ENCODE measurements at regions not wholly inside any gene's neighbourhood (a gene's known extent, or its start where the extent isn't known, plus 50 kb on each side); places are given as distances from the start of the nearest gene placed in this dataset.

GRCh38 chr7:25907214-25907613, 244.8 kb upstream of the NFE2L3 start:
- H3K4me1 ChIP-seq: no peaks in the 10 kb centered on the region
- peaks cover 0 to 7% of the 10 kb centered on the region in 2 donors for H3K27me3 ChIP-seq
- ATAC-seq (no peak), DNase-seq (no peak)
- intact Hi-C loops (cut with DNase I): no loop called here
- TF ChIP-seq CTCF (IDR thresholded peaks at IDR 0.05): no peak
- H3K9me3 ChIP-seq: no peaks in the 10 kb centered on the region
- H3K27ac ChIP-seq: no peak overlapping the region
- H3K36me3 ChIP-seq: no peaks in the 10 kb centered on the region
- no peak overlapping the region for H3K4me3 ChIP-seq

- Histone ChIP-seq H3K9me3 (no peaks in the 10 kb centered on the region), H3K27ac (no peak overlapping the region), H3K4me3 (no peak overlapping the region), H3K36me3 (no peaks in the 10 kb centered on the region), H3K4me1 (no peaks in the 10 kb centered on the region), H3K27me3 (peaks cover 0 to 10% of the 10 kb centered on the region in 2 donors)
- no peak for TF ChIP-seq CTCF (IDR thresholded peaks at IDR 0.05)
- DNase-seq (no peak), ATAC-seq (no peak)
- intact Hi-C loops (cut with DNase I): no loop called here
These were observed 244.3 kb upstream of the NFE2L3 start for GRCh38 chr7:25907731-25908130.

- no peak overlapping the region for H3K4me3 ChIP-seq
- H3K9me3 ChIP-seq: no peaks in the 10 kb centered on the region
- H3K27ac ChIP-seq: no peak overlapping the region
- intact Hi-C loops (cut with DNase I): no loop called here
- peaks cover 0 to 16% of the 10 kb centered on the region in 2 donors for H3K27me3 ChIP-seq
- no peak for ATAC-seq
- TF ChIP-seq CTCF (IDR thresholded peaks at IDR 0.05): no peak
- DNase-seq: no peak
- no peaks in the 10 kb centered on the region for H3K4me1 ChIP-seq
- no peaks in the 10 kb centered on the region for H3K36me3 ChIP-seq
These were observed 243.6 kb upstream of the NFE2L3 start for GRCh38 chr7:25908154-25908949.

- DNase-seq (no peak), ATAC-seq (no peak)
- no peak overlapping the region for H3K27ac ChIP-seq
- H3K4me1 ChIP-seq: no peaks in the 10 kb centered on the region
- H3K27me3 ChIP-seq: peaks cover 0 to 33% of the 10 kb centered on the region in 2 donors
- no peaks in the 10 kb centered on the region for H3K9me3 ChIP-seq
- TF ChIP-seq CTCF (IDR thresholded peaks at IDR 0.05): no peak
- intact Hi-C loops (cut with DNase I): no loop called here
- no peaks in the 10 kb centered on the region for H3K36me3 ChIP-seq
- H3K4me3 ChIP-seq: no peak overlapping the region
These were observed 240.0 kb upstream of the NFE2L3 start for GRCh38 chr7:25911738-25912607.

GRCh38 chr7:25913598-25914224, 238.3 kb upstream of the NFE2L3 start:
- ATAC-seq: no peak
- DNase-seq: no peak
- Histone ChIP-seq H3K9me3 (peaks cover 0 to 5% of the 10 kb centered on the region in 2 donors), H3K4me3 (no peak overlapping the region), H3K36me3 (no peaks in the 10 kb centered on the region), H3K27me3 (peaks cover 0 to 30% of the 10 kb centered on the region in 2 donors), H3K4me1 (no peaks in the 10 kb centered on the region), H3K27ac (no peak overlapping the region)
- intact Hi-C loops (cut with DNase I): no loop called here
- no peak for TF ChIP-seq CTCF (IDR thresholded peaks at IDR 0.05)

Measured in left lung (tissue), 4 donors.